OCI-LY1 (cell line): ENCODE measurements at regions not wholly inside any gene's neighbourhood (a gene's known extent, or its start where the extent isn't known, plus 50 kb on each side); places are given as distances from the start of the nearest gene placed in this dataset.

Experiments
- EZH2 ChIP-seq: fragments of 200-600 bp; sonication (generic), shearing (Covaris generic); IDR thresholded peaks from 2 replicates; pipeline ENCODE4 v1.8.0; 2017; ENCODE audit warnings: borderline replicate concordance, mixed run types, mild to moderate bottlenecking, antibody characterized with exemption, low read length, moderate library complexity, mixed read lengths
- TF ChIP-seq, protein P1 (sequence below): fragments of 200-600 bp; sonication (generic), shearing (Covaris generic); IDR thresholded peaks from 2 replicates; pipeline ENCODE4 v1.5.1; 2017; ENCODE audit warnings: mild to moderate bottlenecking, antibody characterized with exemption, low read length, moderate library complexity, mixed read lengths

- TF ChIP-seq, protein P1, sequence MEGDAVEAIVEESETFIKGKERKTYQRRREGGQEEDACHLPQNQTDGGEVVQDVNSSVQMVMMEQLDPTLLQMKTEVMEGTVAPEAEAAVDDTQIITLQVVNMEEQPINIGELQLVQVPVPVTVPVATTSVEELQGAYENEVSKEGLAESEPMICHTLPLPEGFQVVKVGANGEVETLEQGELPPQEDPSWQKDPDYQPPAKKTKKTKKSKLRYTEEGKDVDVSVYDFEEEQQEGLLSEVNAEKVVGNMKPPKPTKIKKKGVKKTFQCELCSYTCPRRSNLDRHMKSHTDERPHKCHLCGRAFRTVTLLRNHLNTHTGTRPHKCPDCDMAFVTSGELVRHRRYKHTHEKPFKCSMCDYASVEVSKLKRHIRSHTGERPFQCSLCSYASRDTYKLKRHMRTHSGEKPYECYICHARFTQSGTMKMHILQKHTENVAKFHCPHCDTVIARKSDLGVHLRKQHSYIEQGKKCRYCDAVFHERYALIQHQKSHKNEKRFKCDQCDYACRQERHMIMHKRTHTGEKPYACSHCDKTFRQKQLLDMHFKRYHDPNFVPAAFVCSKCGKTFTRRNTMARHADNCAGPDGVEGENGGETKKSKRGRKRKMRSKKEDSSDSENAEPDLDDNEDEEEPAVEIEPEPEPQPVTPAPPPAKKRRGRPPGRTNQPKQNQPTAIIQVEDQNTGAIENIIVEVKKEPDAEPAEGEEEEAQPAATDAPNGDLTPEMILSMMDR, result no peak
- no peak for TF ChIP-seq EZH2
These were observed 470.0 kb upstream of the SEMA3A start for GRCh38 chr7:84664626-84665025.
